ENCODE measurements at regions not wholly inside any gene's neighbourhood (a gene's known extent, or its start where the extent isn't known, plus 50 kb on each side); places are given as distances from the start of the nearest gene placed in this dataset.

- no peak for DNase-seq (ENCODE audit: low spot score)
- Histone ChIP-seq H3K27me3 (no peaks in the 10 kb centered on the region), H3K4me3 (no peak overlapping the region), H3K36me3 (no peaks in the 10 kb centered on the region), H3K4me1 (no peaks in the 10 kb centered on the region), H3K27ac (no peak overlapping the region), H3K9me3 (no peaks in the 10 kb centered on the region)
- TF ChIP-seq CTCF (IDR thresholded peaks at IDR 0.05) = no peak
Observed at GRCh38 chr13:103762523-103762922, 696.3 kb upstream of the SLC10A2 start.

GRCh38 chr13:103759361-103759760 lies 693.1 kb upstream of the SLC10A2 start:
- no peak for DNase-seq (ENCODE audit: low spot score)
- H3K4me3 ChIP-seq = no peak overlapping the region
- no peaks in the 10 kb centered on the region for H3K27me3 ChIP-seq
- no peaks in the 10 kb centered on the region for H3K9me3 ChIP-seq
- no peak for TF ChIP-seq CTCF (IDR thresholded peaks at IDR 0.05)
- H3K27ac ChIP-seq = no peak overlapping the region
- H3K4me1 ChIP-seq = no peaks in the 10 kb centered on the region
- no peaks in the 10 kb centered on the region for H3K36me3 ChIP-seq

- Histone ChIP-seq H3K27ac (no peak overlapping the region), H3K4me3 (no peak overlapping the region), H3K4me1 (no peaks in the 10 kb centered on the region), H3K9me3 (no peaks in the 10 kb centered on the region), H3K27me3 (no peaks in the 10 kb centered on the region), H3K36me3 (no peaks in the 10 kb centered on the region)
- TF ChIP-seq CTCF (IDR thresholded peaks at IDR 0.05) = no peak
- DNase-seq (ENCODE audit: low spot score) = no peak
Observed at GRCh38 chr13:103758222-103758621, 692.0 kb upstream of the SLC10A2 start.

- Histone ChIP-seq H3K27me3 (no peaks in the 10 kb centered on the region), H3K36me3 (no peaks in the 10 kb centered on the region), H3K9me3 (no peaks in the 10 kb centered on the region), H3K27ac (no peak overlapping the region), H3K4me1 (no peaks in the 10 kb centered on the region), H3K4me3 (no peak overlapping the region)
- no peak for DNase-seq (ENCODE audit: low spot score)
- TF ChIP-seq CTCF (IDR thresholded peaks at IDR 0.05) = no peak
Observed at GRCh38 chr13:103757361-103757760, 691.1 kb upstream of the SLC10A2 start.

- H3K27me3 ChIP-seq = no peaks in the 10 kb centered on the region
Observed at GRCh38 chr13:103754783-103755182, 688.6 kb upstream of the SLC10A2 start.

More at GRCh38 chr13:103754783-103755182, 688.6 kb upstream of the SLC10A2 start:
- H3K36me3 ChIP-seq = no peaks in the 10 kb centered on the region
- H3K9me3 ChIP-seq = no peaks in the 10 kb centered on the region
- H3K4me1 ChIP-seq = no peaks in the 10 kb centered on the region
- no peak for DNase-seq (ENCODE audit: low spot score)
- H3K27ac ChIP-seq = no peak overlapping the region
- no peak for TF ChIP-seq CTCF (IDR thresholded peaks at IDR 0.05)
- H3K4me3 ChIP-seq = no peak overlapping the region

All from right atrium auricular region (tissue), 2 donors.